Gastroesophageal sphincter (tissue), 4 donors: ENCODE measurements at regions not wholly inside any gene's neighbourhood (a gene's known extent, or its start where the extent isn't known, plus 50 kb on each side); places are given as distances from the start of the nearest gene placed in this dataset.

ENCODE experiments used
- ATAC-seq: fragments of 150-250 bp; one replicate; pipeline ENCODE4 v1.9.1; 2016; ENCODE audit warnings: mild to moderate bottlenecking, moderate library complexity
- H3K27ac ChIP-seq, 4 donors: fragments of 200-600 bp; sonication (generic) in 3 of 4; 1 replicate in 3 of 4; 2 replicates in 1 of 4; pipeline ENCODE4 v1.5.1; 2016 to 2019
- H3K27me3 ChIP-seq: fragments of 200-600 bp; sonication (generic); one replicate; pipeline ENCODE4 v1.5.1; 2019
- H3K36me3 ChIP-seq, 2 donors: fragments of 200-600 bp; sonication (generic); one replicate each; pipeline ENCODE4 v1.5.1; 2019; ENCODE audit warnings: control low read depth in 1 of 2
- H3K4me1 ChIP-seq, 3 donors: fragments of 200-600 bp; sonication (generic); 1 replicate in 2 of 3; 2 replicates in 1 of 3; pipeline ENCODE4 v1.5.1; 2016 to 2019; ENCODE audit warnings: control low read depth in 2 of 3
- H3K4me3 ChIP-seq, 2 donors: fragments of 200-600 bp; sonication (generic); one replicate each; pipeline ENCODE4 v1.5.1; 2019; ENCODE audit warnings: mild to moderate bottlenecking in 1 of 2, moderate library complexity in 1 of 2
- H3K9me3 ChIP-seq, 3 donors: fragments of 200-600 bp; sonication (generic); one replicate each; pipeline ENCODE4 v1.5.1; 2017 to 2019; ENCODE audit warnings: control low read depth in 2 of 3
- CTCF ChIP-seq, 4 experiments: fragments of 200-600 bp in 2 of 4; fragments of 450-650 bp in 2 of 4; sonication (generic) in 1 of 4; IDR thresholded peaks; one replicate each; pipeline ENCODE4 v1.5.1; 2017 to 2019; ENCODE audit warnings: antibody characterized with exemption in 4 of 4, mild to moderate bottlenecking in 2 of 4, moderate library complexity in 2 of 4
- EP300 ChIP-seq: sonication (generic); formaldehyde crosslinking; IDR thresholded peaks from one replicate; pipeline ENCODE4 v1.6.1; 2017; ENCODE audit warnings: antibody characterized with exemption, mild to moderate bottlenecking
- POLR2A ChIP-seq, 2 donors: fragments of 450-650 bp; IDR thresholded peaks; one replicate each; pipeline ENCODE4 v1.6.1; 2017; ENCODE audit warnings: antibody characterized with exemption in 2 of 2, mild to moderate bottlenecking in 2 of 2, moderate library complexity in 1 of 2
- POLR2AphosphoS5 ChIP-seq: sonication (generic); formaldehyde crosslinking; IDR thresholded peaks from one replicate; pipeline ENCODE4 v1.6.1; 2017; ENCODE audit warnings: antibody characterized with exemption
- WGBS, 2 donors: methylation state at CpG; one replicate each; pipeline ENCODE4 v1.1.5; 2018; ENCODE audit warnings: low coverage in 1 of 2; 5-methylcytosine and 5-hydroxymethylcytosine counted together

- no peak for ATAC-seq
- WGBS, 2 donors, result 55 to 95% methylated on average over 4 to 5 of the region's 5 CpGs
- TF ChIP-seq POLR2AphosphoS5, result no peak
- TF ChIP-seq EP300, result no peak
- no peak for TF ChIP-seq CTCF (IDR thresholded peaks at IDR 0.05)
- TF ChIP-seq POLR2A (IDR thresholded peaks at IDR 0.05), result no peak
- H3K36me3 ChIP-seq, result no peaks in the 10 kb centered on the region
- no peak overlapping the region for H3K4me3 ChIP-seq
- no peaks in the 10 kb centered on the region for H3K4me1 ChIP-seq
- H3K27ac ChIP-seq, result no peak overlapping the region
- H3K9me3 ChIP-seq, result no peaks in the 10 kb centered on the region
- no peaks in the 10 kb centered on the region for H3K27me3 ChIP-seq
Measured at GRCh38 chr7:81207801-81208200, 288.9 kb upstream of the SEMA3C start.

GRCh38 chr7:81206667-81207360 is 288.0 kb upstream of the SEMA3C start:
- no peak for ATAC-seq

GRCh38 chr7:81206217-81206616 is 287.4 kb upstream of the SEMA3C start:
- TF ChIP-seq CTCF (IDR thresholded peaks at IDR 0.05) (no peak), POLR2A (IDR thresholded peaks at IDR 0.05) (no peak), POLR2AphosphoS5 (no peak), EP300 (no peak)
- H3K27me3 ChIP-seq, result no peaks in the 10 kb centered on the region
- no peak overlapping the region for H3K4me3 ChIP-seq
- no peak overlapping the region for H3K27ac ChIP-seq
- ATAC-seq, result no peak
- no peaks in the 10 kb centered on the region for H3K9me3 ChIP-seq
- no peaks in the 10 kb centered on the region for H3K4me1 ChIP-seq
- H3K36me3 ChIP-seq, result no peaks in the 10 kb centered on the region
- 80 to 85% methylated on average over 3 of the region's 3 CpGs for WGBS, 2 donors

More at GRCh38 chr7:81206667-81207360, 288.0 kb upstream of the SEMA3C start:
- TF ChIP-seq EP300 (no peak), POLR2A (IDR thresholded peaks at IDR 0.05) (no peak), POLR2AphosphoS5 (no peak), CTCF (IDR thresholded peaks at IDR 0.05) (no peak)
- Histone ChIP-seq H3K27me3 (no peaks in the 10 kb centered on the region), H3K27ac (no peak overlapping the region), H3K4me3 (no peak overlapping the region), H3K36me3 (no peaks in the 10 kb centered on the region), H3K4me1 (no peaks in the 10 kb centered on the region), H3K9me3 (no peaks in the 10 kb centered on the region)
- WGBS, 2 donors, result 76 to 77% methylated on average over 2 of the region's 2 CpGs

- H3K4me3 ChIP-seq, result no peak overlapping the region
- no peak for ATAC-seq
- H3K36me3 ChIP-seq, result no peaks in the 10 kb centered on the region
- H3K9me3 ChIP-seq, result no peaks in the 10 kb centered on the region
- H3K4me1 ChIP-seq, result no peaks in the 10 kb centered on the region
- no peaks in the 10 kb centered on the region for H3K27me3 ChIP-seq
- TF ChIP-seq POLR2A (IDR thresholded peaks at IDR 0.05) (no peak), EP300 (no peak), POLR2AphosphoS5 (no peak), CTCF (IDR thresholded peaks at IDR 0.05) (no peak)
- 94 to 100% methylated on average over 5 of the region's 5 CpGs for WGBS, 2 donors
- H3K27ac ChIP-seq, result no peak overlapping the region
Measured at GRCh38 chr7:81201188-81201587, 282.3 kb upstream of the SEMA3C start.

- no peaks in the 10 kb centered on the region for H3K27me3 ChIP-seq
- WGBS, 2 donors, result 67 to 71% methylated on average over 1 of the region's 1 CpG
- no peak overlapping the region for H3K4me3 ChIP-seq
- ATAC-seq, result no peak
- no peaks in the 10 kb centered on the region for H3K4me1 ChIP-seq
- H3K27ac ChIP-seq, result no peak overlapping the region
- no peaks in the 10 kb centered on the region for H3K9me3 ChIP-seq
- H3K36me3 ChIP-seq, result no peaks in the 10 kb centered on the region
- TF ChIP-seq CTCF (IDR thresholded peaks at IDR 0.05) (no peak), POLR2A (IDR thresholded peaks at IDR 0.05) (no peak), POLR2AphosphoS5 (no peak), EP300 (no peak)
Measured at GRCh38 chr7:81198766-81199165, 279.9 kb upstream of the SEMA3C start.
